GM23338 (cell line): ENCODE measurements at regions not wholly inside any gene's neighbourhood (a gene's known extent, or its start where the extent isn't known, plus 50 kb on each side); places are given as distances from the start of the nearest gene placed in this dataset.

Experiments
- ATAC-seq: fragments of 200-7000 bp; cut with Tn5 transposase; 3 replicates; pipeline ENCODE4 v1.9.1; 2020
- DNase-seq: peaks from one replicate; pipeline ENCODE4 v3.0.0-alpha.2; 2015; ENCODE audit warnings: low spot score
- H2AFZ ChIP-seq: fragments of 200-600 bp; sonication (generic); 2 replicates; pipeline ENCODE4 v1.8.0; 2016; ENCODE audit warnings: antibody characterized with exemption, mild to moderate bottlenecking, moderate library complexity
- H3F3A ChIP-seq: fragments of 200-600 bp; sonication (generic); replicated peaks from 2 replicates; pipeline ENCODE4 v1.8.0; 2017; ENCODE audit warnings: antibody characterized with exemption, mixed run types, low read depth
- H3K27ac ChIP-seq: fragments of 200-600 bp; sonication (generic); 2 replicates; pipeline ENCODE4 v1.6.1; 2016; ENCODE audit warnings: low read depth
- H3K27me3 ChIP-seq: fragments of 200-600 bp; sonication (generic); 2 replicates; pipeline ENCODE4 v1.8.0; 2016; ENCODE audit warnings: mild to moderate bottlenecking, mixed run types, moderate library complexity; ENCODE audit not compliant: insufficient read depth
- H3K36me3 ChIP-seq: fragments of 200-600 bp; sonication (generic); 2 replicates; pipeline ENCODE4 v1.8.0; 2016; ENCODE audit warnings: mild to moderate bottlenecking; ENCODE audit not compliant: insufficient read depth
- H3K4me1 ChIP-seq: fragments of 200-600 bp; sonication (generic); 2 replicates; pipeline ENCODE4 v1.8.0; 2016; ENCODE audit warnings: mild to moderate bottlenecking, moderate library complexity; ENCODE audit not compliant: insufficient read depth
- H3K4me2 ChIP-seq: fragments of 200-600 bp; sonication (generic); 2 replicates; pipeline ENCODE4 v1.7.1; 2017; ENCODE audit warnings: mixed run types
- H3K4me3 ChIP-seq: fragments of 200-600 bp; sonication (generic); 2 replicates; pipeline ENCODE4 v1.6.1; 2016; ENCODE audit warnings: mixed run types
- H3K79me2 ChIP-seq: fragments of 200-600 bp; sonication (generic); replicated peaks from 2 replicates; pipeline ENCODE4 v1.8.0; 2017; ENCODE audit warnings: mild to moderate bottlenecking; ENCODE audit not compliant: insufficient read depth
- H3K9me2 ChIP-seq: fragments of 200-600 bp; sonication (generic); 2 replicates; pipeline ENCODE4 v1.8.0; 2017; ENCODE audit not compliant: insufficient read depth
- H4K20me1 ChIP-seq: fragments of 200-600 bp; sonication (generic); replicated peaks from 2 replicates; pipeline ENCODE4 v1.8.0; 2017; ENCODE audit warnings: mild to moderate bottlenecking; ENCODE audit not compliant: insufficient read depth
- H3K27ac Mint-ChIP-seq: 2 replicates; pipeline ENCODE4 v1.8.0; 2020; ENCODE audit warnings: inconsistent platforms, mild to moderate bottlenecking, moderate library complexity, mixed read lengths
- H3K27me3 Mint-ChIP-seq: 3 replicates; pipeline ENCODE4 v1.8.0; 2022; ENCODE audit warnings: low read depth, mild to moderate bottlenecking, moderate library complexity, mixed read lengths, inconsistent platforms; ENCODE audit not compliant: insufficient read depth, poor library complexity
- H3K36me3 Mint-ChIP-seq: 3 replicates; pipeline ENCODE4 v1.8.0; 2021; ENCODE audit warnings: low read depth, mild to moderate bottlenecking, inconsistent platforms, moderate library complexity, mixed read lengths
- H3K4me1 Mint-ChIP-seq: 3 replicates; pipeline ENCODE4 v1.8.0; 2020; ENCODE audit warnings: mild to moderate bottlenecking, inconsistent platforms, mixed read lengths
- H3K4me3 Mint-ChIP-seq: 3 replicates; pipeline ENCODE4 v1.8.0; 2021; ENCODE audit warnings: moderate library complexity, mild to moderate bottlenecking, inconsistent platforms, mixed read lengths
- H3K9me3 Mint-ChIP-seq: 3 replicates; pipeline ENCODE4 v1.8.0; 2020; ENCODE audit warnings: moderate library complexity, mild to moderate bottlenecking, inconsistent platforms, mixed read lengths
- EZH2 ChIP-seq: fragments of 200-600 bp; sonication (generic); IDR thresholded peaks from one replicate; pipeline ENCODE4 v1.8.0; 2017; ENCODE audit warnings: antibody characterized with exemption, mild to moderate bottlenecking, low read depth; ENCODE audit not compliant: unreplicated experiment
- EZH2phosphoT487 ChIP-seq: fragments of 200-600 bp; sonication (generic); IDR thresholded peaks from one replicate; pipeline ENCODE4 v1.8.1; 2018; ENCODE audit warnings: antibody characterized with exemption; ENCODE audit not compliant: unreplicated experiment
- JUNB ChIP-seq: IDR thresholded peaks from one replicate; pipeline ENCODE4 v1.6.1; 2016; ENCODE audit warnings: antibody characterized with exemption; ENCODE audit not compliant: unreplicated experiment
- NANOG ChIP-seq: IDR thresholded peaks from 2 replicates; pipeline ENCODE4 v1.6.1; 2016; ENCODE audit warnings: antibody characterized with exemption, borderline replicate concordance
- POLR2AphosphoS5 ChIP-seq: IDR thresholded peaks from 2 replicates; pipeline ENCODE4 v1.6.1; 2016; ENCODE audit warnings: antibody characterized with exemption, low read depth
- STAT1 ChIP-seq: IDR thresholded peaks from one replicate; pipeline ENCODE4 v1.6.1; 2016; ENCODE audit warnings: antibody characterized with exemption; ENCODE audit not compliant: unreplicated experiment
- ZNF114 ChIP-seq: fragments of 250-450 bp; sonication (Bioruptor Pico); IDR thresholded peaks from 2 replicates; pipeline ENCODE4 v1.5.0; 2020; ENCODE audit warnings: mild to moderate bottlenecking, moderate library complexity
- ZNF331 ChIP-seq: fragments of 250-450 bp; sonication (Bioruptor Pico); IDR thresholded peaks from 2 replicates; pipeline ENCODE4 v1.5.0; 2020; ENCODE audit warnings: low read depth, mild to moderate bottlenecking, moderate library complexity
- TF ChIP-seq, protein P1 (sequence below), 2 experiments: fragments of 200-600 bp in 1 of 2; sonication (generic) in 1 of 2; conservative IDR thresholded peaks; 2 replicates each; pipeline versions ENCODE4 v1.5.1 to v1.6.1; 2016 to 2017; ENCODE audit warnings: antibody characterized with exemption in 2 of 2, low read depth in 2 of 2, mild to moderate bottlenecking in 2 of 2, moderate library complexity in 1 of 2
- TF ChIP-seq, protein P2 (sequence below): IDR thresholded peaks from 2 replicates; pipeline ENCODE4 v1.6.1; 2016; ENCODE audit warnings: antibody characterized with exemption
- TF ChIP-seq, protein P3 (sequence below): fragments of 250-450 bp; sonication (Bioruptor Pico); IDR thresholded peaks from 2 replicates; pipeline ENCODE4 v1.5.0; 2020; ENCODE audit warnings: mild to moderate bottlenecking, moderate library complexity
- TF ChIP-seq, protein P4 (sequence below): IDR thresholded peaks from one replicate; pipeline ENCODE4 v1.6.1; 2018; ENCODE audit warnings: antibody characterized with exemption; ENCODE audit not compliant: unreplicated experiment

DNA sequence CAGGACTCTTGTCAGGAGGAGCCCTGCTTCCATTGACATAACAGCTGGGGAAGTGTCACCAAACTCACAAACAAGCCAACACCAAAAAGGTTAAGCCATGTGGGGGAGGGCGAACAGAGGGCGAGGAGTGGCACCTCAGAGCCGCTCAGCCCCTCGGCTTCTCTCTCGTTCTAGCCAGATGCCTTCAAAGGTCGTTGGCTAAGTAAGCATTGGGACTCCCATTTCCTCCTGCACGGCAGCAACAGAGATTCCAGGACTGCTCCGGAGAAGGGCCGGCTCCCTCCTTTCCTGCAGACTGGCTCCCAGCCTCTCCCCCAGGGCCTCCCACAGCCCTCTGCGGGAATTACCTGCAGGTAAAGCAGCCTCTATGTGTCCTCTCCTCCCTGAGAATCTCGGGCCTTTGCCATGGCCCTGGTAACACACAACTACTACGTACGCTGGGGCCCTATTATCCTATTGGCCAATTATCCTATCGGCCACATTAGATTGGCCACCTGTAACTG lies 52.1 kb upstream of the RNU6ATAC start:
- Histone ChIP-seq H2AFZ (no peak overlapping the region; the same call in 1 of the 2 replicates), H3K4me1 (no peaks in the 10 kb centered on the region), H3K4me2 (no peak overlapping the region), H3K36me3 (no peaks in the 10 kb centered on the region), H3K4me3 (no peak overlapping the region), H3F3A (no peaks in the 10 kb centered on the region), H3K27ac (no peak overlapping the region), H3K79me2 (no peaks in the 10 kb centered on the region), H4K20me1 (no peaks in the 10 kb centered on the region), H3K9me2 (no peaks in the 10 kb centered on the region), H3K27me3 (no peaks in the 10 kb centered on the region)
- H3K27me3 Mint-ChIP-seq: peaks cover 10% of the 10 kb centered on the region
- H3K4me3 Mint-ChIP-seq: no peak overlapping the region
- peaks cover 6% of the 10 kb centered on the region for H3K4me1 Mint-ChIP-seq
- H3K9me3 Mint-ChIP-seq: no peaks in the 10 kb centered on the region; the same call in 2 of the 3 replicates
- H3K27ac Mint-ChIP-seq: no peak overlapping the region
- DNase-seq: no peak
- TF ChIP-seq, protein P1, sequence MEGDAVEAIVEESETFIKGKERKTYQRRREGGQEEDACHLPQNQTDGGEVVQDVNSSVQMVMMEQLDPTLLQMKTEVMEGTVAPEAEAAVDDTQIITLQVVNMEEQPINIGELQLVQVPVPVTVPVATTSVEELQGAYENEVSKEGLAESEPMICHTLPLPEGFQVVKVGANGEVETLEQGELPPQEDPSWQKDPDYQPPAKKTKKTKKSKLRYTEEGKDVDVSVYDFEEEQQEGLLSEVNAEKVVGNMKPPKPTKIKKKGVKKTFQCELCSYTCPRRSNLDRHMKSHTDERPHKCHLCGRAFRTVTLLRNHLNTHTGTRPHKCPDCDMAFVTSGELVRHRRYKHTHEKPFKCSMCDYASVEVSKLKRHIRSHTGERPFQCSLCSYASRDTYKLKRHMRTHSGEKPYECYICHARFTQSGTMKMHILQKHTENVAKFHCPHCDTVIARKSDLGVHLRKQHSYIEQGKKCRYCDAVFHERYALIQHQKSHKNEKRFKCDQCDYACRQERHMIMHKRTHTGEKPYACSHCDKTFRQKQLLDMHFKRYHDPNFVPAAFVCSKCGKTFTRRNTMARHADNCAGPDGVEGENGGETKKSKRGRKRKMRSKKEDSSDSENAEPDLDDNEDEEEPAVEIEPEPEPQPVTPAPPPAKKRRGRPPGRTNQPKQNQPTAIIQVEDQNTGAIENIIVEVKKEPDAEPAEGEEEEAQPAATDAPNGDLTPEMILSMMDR (conservative IDR thresholded peaks at IDR 0.05; ENCODE audit: low read depth in 2 of 2): no peak
- TF ChIP-seq NANOG (no peak), POLR2AphosphoS5 (no peak), EZH2 (no peak), ZNF331 (CRISPR knock-in tag) (no peak), STAT1 (no peak), EZH2phosphoT487 (no peak), ZNF114 (no peak), JUNB (no peak)
- TF ChIP-seq, protein P2, sequence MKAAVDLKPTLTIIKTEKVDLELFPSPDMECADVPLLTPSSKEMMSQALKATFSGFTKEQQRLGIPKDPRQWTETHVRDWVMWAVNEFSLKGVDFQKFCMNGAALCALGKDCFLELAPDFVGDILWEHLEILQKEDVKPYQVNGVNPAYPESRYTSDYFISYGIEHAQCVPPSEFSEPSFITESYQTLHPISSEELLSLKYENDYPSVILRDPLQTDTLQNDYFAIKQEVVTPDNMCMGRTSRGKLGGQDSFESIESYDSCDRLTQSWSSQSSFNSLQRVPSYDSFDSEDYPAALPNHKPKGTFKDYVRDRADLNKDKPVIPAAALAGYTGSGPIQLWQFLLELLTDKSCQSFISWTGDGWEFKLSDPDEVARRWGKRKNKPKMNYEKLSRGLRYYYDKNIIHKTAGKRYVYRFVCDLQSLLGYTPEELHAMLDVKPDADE: no peak
- TF ChIP-seq, protein P3, sequence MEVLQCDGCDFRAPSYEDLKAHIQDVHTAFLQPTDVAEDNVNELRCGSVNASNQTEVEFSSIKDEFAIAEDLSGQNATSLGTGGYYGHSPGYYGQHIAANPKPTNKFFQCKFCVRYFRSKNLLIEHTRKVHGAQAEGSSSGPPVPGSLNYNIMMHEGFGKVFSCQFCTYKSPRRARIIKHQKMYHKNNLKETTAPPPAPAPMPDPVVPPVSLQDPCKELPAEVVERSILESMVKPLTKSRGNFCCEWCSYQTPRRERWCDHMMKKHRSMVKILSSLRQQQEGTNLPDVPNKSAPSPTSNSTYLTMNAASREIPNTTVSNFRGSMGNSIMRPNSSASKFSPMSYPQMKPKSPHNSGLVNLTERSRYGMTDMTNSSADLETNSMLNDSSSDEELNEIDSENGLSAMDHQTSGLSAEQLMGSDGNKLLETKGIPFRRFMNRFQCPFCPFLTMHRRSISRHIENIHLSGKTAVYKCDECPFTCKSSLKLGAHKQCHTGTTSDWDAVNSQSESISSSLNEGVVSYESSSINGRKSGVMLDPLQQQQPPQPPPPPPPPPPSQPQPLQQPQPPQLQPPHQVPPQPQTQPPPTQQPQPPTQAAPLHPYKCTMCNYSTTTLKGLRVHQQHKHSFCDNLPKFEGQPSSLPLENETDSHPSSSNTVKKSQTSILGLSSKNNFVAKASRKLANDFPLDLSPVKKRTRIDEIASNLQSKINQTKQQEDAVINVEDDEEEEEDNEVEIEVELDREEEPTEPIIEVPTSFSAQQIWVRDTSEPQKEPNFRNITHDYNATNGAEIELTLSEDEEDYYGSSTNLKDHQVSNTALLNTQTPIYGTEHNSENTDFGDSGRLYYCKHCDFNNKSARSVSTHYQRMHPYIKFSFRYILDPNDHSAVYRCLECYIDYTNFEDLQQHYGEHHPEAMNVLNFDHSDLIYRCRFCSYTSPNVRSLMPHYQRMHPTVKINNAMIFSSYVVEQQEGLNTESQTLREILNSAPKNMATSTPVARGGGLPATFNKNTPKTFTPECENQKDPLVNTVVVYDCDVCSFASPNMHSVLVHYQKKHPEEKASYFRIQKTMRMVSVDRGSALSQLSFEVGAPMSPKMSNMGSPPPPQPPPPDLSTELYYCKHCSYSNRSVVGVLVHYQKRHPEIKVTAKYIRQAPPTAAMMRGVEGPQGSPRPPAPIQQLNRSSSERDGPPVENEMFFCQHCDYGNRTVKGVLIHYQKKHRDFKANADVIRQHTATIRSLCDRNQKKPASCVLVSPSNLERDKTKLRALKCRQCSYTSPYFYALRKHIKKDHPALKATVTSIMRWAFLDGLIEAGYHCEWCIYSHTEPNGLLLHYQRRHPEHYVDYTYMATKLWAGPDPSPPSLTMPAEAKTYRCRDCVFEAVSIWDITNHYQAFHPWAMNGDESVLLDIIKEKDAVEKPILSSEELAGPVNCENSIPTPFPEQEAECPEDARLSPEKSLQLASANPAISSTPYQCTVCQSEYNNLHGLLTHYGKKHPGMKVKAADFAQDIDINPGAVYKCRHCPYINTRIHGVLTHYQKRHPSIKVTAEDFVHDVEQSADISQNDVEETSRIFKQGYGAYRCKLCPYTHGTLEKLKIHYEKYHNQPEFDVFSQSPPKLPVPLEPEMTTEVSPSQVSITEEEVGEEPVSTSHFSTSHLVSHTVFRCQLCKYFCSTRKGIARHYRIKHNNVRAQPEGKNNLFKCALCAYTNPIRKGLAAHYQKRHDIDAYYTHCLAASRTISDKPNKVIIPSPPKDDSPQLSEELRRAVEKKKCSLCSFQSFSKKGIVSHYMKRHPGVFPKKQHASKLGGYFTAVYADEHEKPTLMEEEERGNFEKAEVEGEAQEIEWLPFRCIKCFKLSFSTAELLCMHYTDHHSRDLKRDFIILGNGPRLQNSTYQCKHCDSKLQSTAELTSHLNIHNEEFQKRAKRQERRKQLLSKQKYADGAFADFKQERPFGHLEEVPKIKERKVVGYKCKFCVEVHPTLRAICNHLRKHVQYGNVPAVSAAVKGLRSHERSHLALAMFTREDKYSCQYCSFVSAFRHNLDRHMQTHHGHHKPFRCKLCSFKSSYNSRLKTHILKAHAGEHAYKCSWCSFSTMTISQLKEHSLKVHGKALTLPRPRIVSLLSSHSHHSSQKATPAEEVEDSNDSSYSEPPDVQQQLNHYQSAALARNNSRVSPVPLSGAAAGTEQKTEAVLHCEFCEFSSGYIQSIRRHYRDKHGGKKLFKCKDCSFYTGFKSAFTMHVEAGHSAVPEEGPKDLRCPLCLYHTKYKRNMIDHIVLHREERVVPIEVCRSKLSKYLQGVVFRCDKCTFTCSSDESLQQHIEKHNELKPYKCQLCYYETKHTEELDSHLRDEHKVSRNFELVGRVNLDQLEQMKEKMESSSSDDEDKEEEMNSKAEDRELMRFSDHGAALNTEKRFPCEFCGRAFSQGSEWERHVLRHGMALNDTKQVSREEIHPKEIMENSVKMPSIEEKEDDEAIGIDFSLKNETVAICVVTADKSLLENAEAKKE: no peak
- TF ChIP-seq, protein P4, sequence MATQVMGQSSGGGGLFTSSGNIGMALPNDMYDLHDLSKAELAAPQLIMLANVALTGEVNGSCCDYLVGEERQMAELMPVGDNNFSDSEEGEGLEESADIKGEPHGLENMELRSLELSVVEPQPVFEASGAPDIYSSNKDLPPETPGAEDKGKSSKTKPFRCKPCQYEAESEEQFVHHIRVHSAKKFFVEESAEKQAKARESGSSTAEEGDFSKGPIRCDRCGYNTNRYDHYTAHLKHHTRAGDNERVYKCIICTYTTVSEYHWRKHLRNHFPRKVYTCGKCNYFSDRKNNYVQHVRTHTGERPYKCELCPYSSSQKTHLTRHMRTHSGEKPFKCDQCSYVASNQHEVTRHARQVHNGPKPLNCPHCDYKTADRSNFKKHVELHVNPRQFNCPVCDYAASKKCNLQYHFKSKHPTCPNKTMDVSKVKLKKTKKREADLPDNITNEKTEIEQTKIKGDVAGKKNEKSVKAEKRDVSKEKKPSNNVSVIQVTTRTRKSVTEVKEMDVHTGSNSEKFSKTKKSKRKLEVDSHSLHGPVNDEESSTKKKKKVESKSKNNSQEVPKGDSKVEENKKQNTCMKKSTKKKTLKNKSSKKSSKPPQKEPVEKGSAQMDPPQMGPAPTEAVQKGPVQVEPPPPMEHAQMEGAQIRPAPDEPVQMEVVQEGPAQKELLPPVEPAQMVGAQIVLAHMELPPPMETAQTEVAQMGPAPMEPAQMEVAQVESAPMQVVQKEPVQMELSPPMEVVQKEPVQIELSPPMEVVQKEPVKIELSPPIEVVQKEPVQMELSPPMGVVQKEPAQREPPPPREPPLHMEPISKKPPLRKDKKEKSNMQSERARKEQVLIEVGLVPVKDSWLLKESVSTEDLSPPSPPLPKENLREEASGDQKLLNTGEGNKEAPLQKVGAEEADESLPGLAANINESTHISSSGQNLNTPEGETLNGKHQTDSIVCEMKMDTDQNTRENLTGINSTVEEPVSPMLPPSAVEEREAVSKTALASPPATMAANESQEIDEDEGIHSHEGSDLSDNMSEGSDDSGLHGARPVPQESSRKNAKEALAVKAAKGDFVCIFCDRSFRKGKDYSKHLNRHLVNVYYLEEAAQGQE: no peak
- no peaks in the 10 kb centered on the region; the same call in 2 of the 3 replicates for H3K36me3 Mint-ChIP-seq
- peak; percentile 30 for ATAC-seq
